ENCODE measurements at regions not wholly inside any gene's neighbourhood (a gene's known extent, or its start where the extent isn't known, plus 50 kb on each side); places are given as distances from the start of the nearest gene placed in this dataset.

- ChIA-PET CTCF (no interaction called here), POLR2A (no interaction called here)
- Histone ChIP-seq H3K9me3 (ENCODE audit: control insufficient read depth, insufficient read depth, low read depth, low read length) (no peaks in the 10 kb centered on the region), H3K4me3 (ENCODE audit: low read depth, low read length) (no peak overlapping the region), H3K36me3 (ENCODE audit: control insufficient read depth in 2 of 2, insufficient read depth in 1 of 2, low read length in 2 of 2) (no peaks in the 10 kb centered on the region), H3K27ac (ENCODE audit: extremely low read depth, low read depth, low read length) (no peak overlapping the region), H3K4me1 (ENCODE audit: control insufficient read depth, insufficient read depth, low read length) (no peaks in the 10 kb centered on the region)
- TF ChIP-seq ZSCAN16 (tag by site-specific recombination; IDR thresholded peaks at IDR 0.05) (no peak), KLF16 (tag by site-specific recombination; IDR thresholded peaks at IDR 0.05) (no peak), SALL2 (tag by site-specific recombination; IDR thresholded peaks at IDR 0.05; ENCODE audit: borderline replicate concordance) (no peak), ZFP37 (tag by site-specific recombination; IDR thresholded peaks at IDR 0.05) (no peak), ZNF155 (tag by site-specific recombination; IDR thresholded peaks at IDR 0.05) (no peak), ZNF501 (tag by site-specific recombination; IDR thresholded peaks at IDR 0.05) (no peak), ZEB2 (tag by site-specific recombination; IDR thresholded peaks at IDR 0.05) (no peak), GLIS2 (tag by site-specific recombination; IDR thresholded peaks at IDR 0.05) (no peak), ZNF302 (tag by site-specific recombination; IDR thresholded peaks at IDR 0.05; ENCODE audit: low read depth) (no peak), PRDM4 (tag by site-specific recombination; IDR thresholded peaks at IDR 0.05) (no peak), ZNF341 (tag by site-specific recombination; IDR thresholded peaks at IDR 0.05; ENCODE audit: low read depth) (no peak)
- TF ChIP-seq, protein P1, sequence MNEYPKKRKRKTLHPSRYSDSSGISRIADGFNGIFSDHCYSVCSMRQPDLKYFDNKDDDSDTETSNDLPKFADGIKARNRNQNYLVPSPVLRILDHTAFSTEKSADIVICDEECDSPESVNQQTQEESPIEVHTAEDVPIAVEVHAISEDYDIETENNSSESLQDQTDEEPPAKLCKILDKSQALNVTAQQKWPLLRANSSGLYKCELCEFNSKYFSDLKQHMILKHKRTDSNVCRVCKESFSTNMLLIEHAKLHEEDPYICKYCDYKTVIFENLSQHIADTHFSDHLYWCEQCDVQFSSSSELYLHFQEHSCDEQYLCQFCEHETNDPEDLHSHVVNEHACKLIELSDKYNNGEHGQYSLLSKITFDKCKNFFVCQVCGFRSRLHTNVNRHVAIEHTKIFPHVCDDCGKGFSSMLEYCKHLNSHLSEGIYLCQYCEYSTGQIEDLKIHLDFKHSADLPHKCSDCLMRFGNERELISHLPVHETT (tag by site-specific recombination; IDR thresholded peaks at IDR 0.05): no peak
Measured at GRCh38 chr4:106679063-106679462, 310.5 kb upstream of the GIMD1 start.

DNA sequence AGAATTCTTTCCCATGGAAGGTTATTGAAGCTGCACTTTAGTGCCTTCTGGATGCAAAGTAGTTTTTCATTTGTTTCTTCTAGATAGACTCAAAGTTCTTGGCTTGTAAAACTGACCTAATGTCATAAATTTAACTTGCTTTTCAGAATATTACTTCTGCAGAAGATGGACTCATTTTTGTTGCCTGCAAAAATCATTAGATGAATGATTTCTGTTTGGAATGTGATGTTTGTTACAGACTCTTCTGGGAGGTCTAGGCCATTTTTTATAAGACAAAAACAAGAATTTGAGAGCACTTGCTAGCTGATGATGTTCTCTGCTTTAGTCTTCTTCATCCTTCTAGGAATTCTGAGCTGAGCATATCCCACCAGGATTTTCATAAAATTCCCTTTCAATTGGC, 308.6 kb upstream of the GIMD1 start:
- Histone ChIP-seq H3K27ac (ENCODE audit: extremely low read depth, low read depth, low read length) (no peak overlapping the region), H3K9me3 (ENCODE audit: control insufficient read depth, insufficient read depth, low read depth, low read length) (no peaks in the 10 kb centered on the region), H3K4me1 (ENCODE audit: control insufficient read depth, insufficient read depth, low read length) (no peaks in the 10 kb centered on the region), H3K36me3 (ENCODE audit: control insufficient read depth in 2 of 2, insufficient read depth in 1 of 2, low read length in 2 of 2) (no peaks in the 10 kb centered on the region), H3K4me3 (ENCODE audit: low read depth, low read length) (no peak overlapping the region)
- POLR2A ChIA-PET: no interaction called here
- CTCF ChIA-PET: no interaction called here
- TF ChIP-seq TCF7L2 (IDR thresholded peaks at IDR 0.05; ENCODE audit: borderline replicate concordance, low read depth, low read length) (no peak), ZNF184 (tag by site-specific recombination; IDR thresholded peaks at IDR 0.05) (no peak), ZFP3 (tag by site-specific recombination; IDR thresholded peaks at IDR 0.05; ENCODE audit: low read depth) (no peak), HOXD13 (CRISPR knock-in tag; IDR thresholded peaks at IDR 0.05; ENCODE audit: borderline replicate concordance) (no peak), ZNF280D (tag by site-specific recombination; IDR thresholded peaks at IDR 0.05) (no peak), ZNF513 (tag by site-specific recombination; IDR thresholded peaks at IDR 0.05) (no peak), ZNF362 (tag by site-specific recombination; IDR thresholded peaks at IDR 0.05) (no peak), ZNF211 (tag by site-specific recombination; IDR thresholded peaks at IDR 0.05; ENCODE audit: low read depth) (no peak), ZNF433 (tag by site-specific recombination; IDR thresholded peaks at IDR 0.05; ENCODE audit: low read depth) (no peak), ZNF473 (tag by site-specific recombination; IDR thresholded peaks at IDR 0.05) (no peak), ZNF157 (tag by site-specific recombination; IDR thresholded peaks at IDR 0.05) (no peak), PRDM4 (tag by site-specific recombination; IDR thresholded peaks at IDR 0.05) (no peak)
- TF ChIP-seq, protein P2, sequence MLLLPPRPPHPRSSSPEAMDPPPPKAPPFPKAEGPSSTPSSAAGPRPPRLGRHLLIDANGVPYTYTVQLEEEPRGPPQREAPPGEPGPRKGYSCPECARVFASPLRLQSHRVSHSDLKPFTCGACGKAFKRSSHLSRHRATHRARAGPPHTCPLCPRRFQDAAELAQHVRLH (tag by site-specific recombination; IDR thresholded peaks at IDR 0.05): no peak
